Hindlimb muscle (tissue), 1 donor: ENCODE measurements at regions not wholly inside any gene's neighbourhood (a gene's known extent, or its start where the extent isn't known, plus 50 kb on each side); places are given as distances from the start of the nearest gene placed in this dataset.

Experiments
- DNase-seq: peaks from one replicate; pipeline ENCODE4 v3.0.0-alpha.2; 2013

DNA sequence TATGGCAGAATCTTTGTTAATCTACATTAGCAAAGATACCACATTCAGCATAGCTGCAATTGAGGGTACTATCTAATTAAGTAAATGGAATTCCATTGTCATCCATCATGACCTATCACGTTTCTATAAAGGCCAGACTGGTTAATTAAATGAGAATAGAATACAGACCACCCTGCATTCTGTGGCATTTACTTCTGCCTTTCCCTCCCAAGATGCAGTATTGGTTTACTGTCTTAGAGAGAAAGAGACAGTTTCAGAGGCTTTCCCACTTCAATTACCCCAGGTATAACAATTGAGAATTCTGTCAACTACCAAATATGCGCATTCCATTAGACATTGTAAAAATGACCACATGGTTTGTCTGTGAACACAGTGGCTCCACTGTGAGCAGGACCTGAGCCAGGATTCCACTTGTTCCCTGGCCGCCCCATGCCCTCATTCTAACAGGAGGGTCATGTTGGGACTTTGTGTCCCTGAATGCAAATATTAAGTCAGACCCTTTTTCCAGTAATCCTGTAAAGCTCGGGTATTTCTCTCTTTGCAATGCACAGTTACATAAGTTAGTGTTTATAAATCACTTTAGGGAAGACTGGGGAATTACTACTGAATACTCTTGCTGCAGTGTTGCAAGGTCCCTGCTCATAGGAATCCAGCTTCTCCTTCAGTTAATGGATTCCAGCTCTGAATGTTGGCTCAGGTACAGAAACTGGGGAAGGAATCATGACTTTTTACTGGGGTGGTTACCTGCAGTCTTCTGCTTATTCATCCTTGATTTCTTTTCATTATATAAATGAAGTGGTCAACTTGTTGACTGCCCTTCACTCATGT is 261.0 kb downstream of the PDGFC start:
- DNase-seq = no peak

- no peak for DNase-seq
Measured at GRCh38 chr4:156705311-156705710, 266.3 kb downstream of the PDGFC start.

- no peak for DNase-seq
Measured at GRCh38 chr4:156695163-156695562, 276.4 kb downstream of the PDGFC start.

DNA sequence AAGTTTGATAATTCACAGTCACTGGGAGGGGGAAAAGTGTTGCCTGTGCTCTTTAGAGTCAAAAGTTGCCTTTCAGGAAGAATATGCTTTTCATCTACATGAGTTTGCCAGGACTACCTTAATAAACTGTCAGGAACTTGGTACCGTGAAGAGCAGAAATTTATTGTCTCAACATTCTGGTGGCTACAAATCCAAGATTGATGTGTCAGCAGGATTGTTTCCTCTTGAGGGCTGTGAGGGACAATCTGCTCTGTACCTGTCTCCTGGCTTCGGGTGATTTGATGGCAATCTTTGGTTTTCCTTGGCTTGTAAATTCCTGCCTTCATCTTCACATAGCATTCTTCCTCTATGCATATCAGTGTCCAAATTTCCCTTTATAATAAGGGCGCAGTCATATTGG is 277.2 kb downstream of the PDGFC start:
- DNase-seq = no peak

DNA sequence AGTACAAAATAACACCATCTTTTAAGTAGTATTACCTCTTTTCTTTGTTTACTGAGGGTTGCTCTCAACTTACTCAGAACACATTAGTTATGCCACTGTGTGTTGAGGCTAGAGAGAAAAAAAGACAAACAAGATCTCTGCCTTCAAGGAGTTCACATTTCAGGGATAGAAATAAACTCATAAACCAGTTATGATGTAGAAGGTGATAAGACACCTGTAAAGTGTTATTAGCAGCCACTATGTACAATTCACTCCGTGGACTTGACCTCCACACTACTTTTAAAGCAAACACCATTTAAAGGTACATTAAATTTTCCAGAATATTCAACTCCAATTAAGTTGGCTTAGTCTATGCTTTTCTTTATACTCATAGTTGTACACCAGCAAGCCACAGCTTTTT is 278.0 kb downstream of the PDGFC start:
- no peak for DNase-seq

- DNase-seq = no peak
Measured at GRCh38 chr4:156692016-156692415, 279.6 kb downstream of the PDGFC start.

- no peak for DNase-seq
Measured at GRCh38 chr4:156690572-156690971, 281.0 kb downstream of the PDGFC start.

- DNase-seq = peak; percentile 60
Measured at GRCh38 chr4:156686120-156686519, 285.5 kb downstream of the PDGFC start.

DNA sequence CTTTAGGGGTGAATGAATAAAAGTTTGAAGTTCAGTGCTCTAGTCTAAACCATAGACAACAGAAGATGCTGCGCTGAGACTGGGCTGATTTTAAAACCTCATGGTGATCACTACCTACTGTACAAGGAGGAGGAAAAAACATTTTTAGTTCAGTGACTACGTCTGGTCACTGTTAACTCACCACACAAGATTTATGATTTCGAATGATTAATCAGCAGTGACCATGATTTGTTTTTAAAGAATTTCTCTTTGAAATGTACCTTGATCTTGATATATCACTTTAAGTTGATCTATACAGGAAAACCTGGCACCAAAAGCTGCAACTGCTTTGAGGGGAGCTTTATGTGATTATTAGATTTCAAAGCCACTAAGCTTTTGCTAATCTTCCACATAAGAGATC is 286.3 kb downstream of the PDGFC start:
- DNase-seq = no peak

DNA sequence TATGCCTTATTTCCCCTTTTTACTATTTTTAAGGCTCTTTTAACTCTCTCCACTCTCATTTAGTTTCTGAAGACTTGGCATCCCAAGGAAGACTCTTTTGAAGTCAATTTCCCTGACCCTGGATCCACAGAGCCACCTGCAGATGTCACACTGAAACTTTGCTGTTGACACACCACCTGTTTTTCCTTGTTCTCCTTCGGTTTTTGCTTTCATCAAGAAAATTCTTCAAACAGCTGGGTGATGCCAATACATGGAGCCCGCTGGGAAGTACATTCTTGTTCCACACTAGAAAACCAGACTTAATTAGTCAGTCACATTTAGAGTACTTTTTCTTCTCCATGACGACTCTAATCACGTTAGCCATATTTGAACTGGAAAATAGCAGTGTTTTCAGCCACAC is 293.9 kb downstream of the PDGFC start:
- no peak for DNase-seq

DNA sequence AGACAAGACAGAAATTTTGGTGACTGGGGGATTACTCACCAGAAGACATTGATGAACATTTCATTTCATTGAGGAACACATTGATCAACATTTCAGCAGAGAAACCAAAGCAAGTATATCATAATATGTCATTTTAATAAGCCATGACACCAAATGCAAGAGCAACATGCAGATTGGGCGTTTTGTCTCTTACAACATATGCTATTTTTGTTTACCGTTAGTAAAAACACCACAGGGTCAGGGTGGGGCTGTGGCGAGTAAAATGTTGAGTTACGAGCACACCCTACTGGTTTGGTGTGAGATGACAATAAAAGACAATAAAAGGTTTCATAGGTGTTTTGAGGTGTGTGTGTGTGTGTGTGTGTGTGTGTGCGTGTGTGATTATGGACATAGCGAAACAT is 294.5 kb downstream of the PDGFC start:
- no peak for DNase-seq

DNA sequence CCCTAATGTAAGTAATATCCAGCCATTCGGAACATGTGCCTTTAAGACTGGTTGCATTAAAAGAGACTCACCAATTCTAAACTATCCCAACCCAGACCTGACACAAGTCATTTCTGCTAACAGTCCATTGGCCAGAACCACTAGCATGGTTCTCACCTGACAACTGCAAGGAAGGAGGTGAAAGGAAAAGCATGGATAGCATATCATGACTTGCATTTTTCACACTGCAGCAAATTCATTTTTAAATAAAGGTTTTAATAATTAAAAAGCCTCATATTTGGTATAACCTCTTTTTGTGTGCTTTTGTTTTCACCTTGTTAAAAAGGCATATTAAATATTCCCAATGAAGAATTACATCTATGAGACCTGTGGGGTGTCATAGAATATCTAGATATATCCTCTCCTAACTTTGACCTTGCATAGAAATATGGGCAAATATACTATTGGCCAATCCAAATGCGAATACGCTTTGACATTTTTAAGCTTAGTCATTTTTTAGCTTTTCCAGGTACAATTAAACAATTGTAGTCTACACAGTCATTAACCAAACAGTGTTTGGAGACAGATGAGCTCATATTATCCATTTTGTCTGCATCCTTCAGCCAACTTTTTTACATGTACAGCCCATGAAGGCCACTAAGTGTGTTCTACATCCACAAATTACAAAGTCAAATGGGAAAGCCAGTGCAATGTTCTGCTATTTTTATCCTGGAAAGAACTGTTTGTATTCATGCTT is 295.3 kb downstream of the PDGFC start:
- no peak for DNase-seq

DNA sequence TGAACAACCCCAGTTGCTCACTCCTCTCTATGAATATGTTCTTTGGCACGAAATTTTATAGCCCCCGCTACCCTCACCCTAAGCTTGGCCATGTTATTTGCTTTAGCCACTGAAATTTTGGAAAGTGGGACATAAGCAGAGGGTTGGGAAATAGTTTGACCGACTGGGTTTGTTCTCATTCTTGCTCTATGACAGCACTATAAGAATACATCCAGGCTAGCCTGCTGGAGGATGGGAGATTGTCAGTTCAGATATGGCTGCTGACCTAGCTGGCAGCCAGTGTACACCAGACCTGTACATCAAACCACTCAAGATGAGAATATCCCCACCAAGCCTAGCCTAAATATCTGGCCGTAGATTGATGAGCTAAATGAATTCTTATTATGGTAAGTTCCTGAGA is 298.1 kb downstream of the PDGFC start:
- no peak for DNase-seq

GRCh38 chr4:156672492-156673305 is 298.9 kb downstream of the PDGFC start:
- DNase-seq = no peak

DNA sequence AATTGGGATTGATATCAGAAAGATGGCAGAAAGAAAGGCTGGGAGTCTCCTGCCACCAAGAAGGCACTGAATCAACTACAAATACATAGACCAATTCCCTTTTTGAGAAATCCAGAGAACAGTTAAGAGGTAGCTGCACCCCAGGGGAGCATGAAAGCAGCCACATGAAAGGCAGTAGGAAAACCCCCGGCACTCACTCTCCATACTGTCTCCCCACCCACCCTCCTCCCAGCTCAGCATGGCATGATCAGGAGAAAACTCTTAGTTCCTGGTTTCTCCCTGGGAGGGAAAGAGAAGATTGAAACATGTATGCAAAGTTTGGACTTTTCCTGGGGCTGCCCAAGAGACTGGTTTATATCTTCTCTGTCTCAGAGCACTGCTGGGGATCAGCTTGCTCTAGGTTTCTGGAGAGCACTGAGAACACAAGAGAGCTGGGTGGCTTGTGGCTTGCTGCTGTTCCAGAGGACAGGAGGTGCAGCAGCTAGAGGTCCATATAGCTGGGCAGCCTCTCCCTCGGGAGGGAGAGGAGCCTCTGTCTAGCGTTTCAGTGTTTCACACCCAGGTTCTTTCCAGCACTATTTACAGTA is 305.7 kb downstream of the PDGFC start:
- DNase-seq = no peak

- no peak for DNase-seq
Measured at GRCh38 chr4:156663663-156664062, 307.9 kb downstream of the PDGFC start.

GRCh38 chr4:156662921-156663320 is 308.7 kb downstream of the PDGFC start:
- no peak for DNase-seq

- DNase-seq = no peak
Measured at GRCh38 chr4:156661555-156661954, 310.0 kb downstream of the PDGFC start.

GRCh38 chr4:156660465-156660864 is 311.1 kb downstream of the PDGFC start:
- DNase-seq = peak; percentile 29

DNA sequence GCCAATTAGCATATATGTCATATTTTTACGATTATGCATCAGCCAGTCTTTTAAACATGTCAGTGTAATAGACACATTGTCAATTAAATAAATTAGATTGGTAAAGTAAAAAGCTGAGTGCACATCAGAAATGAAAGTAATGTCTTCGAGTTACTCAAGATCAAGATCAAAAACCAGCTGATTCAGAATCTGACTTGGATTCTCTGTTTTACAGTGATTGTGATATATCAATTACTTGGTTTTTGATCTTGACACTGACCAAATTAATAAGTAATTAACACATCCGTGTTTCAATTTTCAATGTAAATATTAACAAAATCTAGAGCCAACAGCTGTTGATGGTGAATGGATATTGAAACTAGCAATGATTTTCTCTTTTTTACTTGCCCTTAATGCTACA is 311.6 kb downstream of the PDGFC start:
- DNase-seq = no peak

DNA sequence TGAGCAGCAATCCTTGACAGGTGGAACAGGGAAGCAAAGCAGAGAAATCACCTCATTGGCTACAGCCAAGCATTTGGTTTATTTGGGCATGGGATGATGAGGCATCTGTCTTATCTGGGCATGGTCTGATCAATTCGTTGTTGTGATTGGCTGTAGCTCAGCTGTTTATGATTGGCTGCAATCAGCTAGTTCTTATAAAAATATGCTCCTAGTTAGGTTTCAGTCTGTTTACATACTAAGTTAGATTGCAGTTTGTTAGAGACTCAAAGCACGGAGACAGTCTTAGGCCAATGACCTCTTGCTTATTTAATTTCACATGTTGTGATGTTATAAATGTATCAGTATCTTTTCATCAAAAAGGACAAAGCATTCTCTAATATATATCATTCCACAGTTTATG is 312.0 kb downstream of the PDGFC start:
- DNase-seq = no peak

DNA sequence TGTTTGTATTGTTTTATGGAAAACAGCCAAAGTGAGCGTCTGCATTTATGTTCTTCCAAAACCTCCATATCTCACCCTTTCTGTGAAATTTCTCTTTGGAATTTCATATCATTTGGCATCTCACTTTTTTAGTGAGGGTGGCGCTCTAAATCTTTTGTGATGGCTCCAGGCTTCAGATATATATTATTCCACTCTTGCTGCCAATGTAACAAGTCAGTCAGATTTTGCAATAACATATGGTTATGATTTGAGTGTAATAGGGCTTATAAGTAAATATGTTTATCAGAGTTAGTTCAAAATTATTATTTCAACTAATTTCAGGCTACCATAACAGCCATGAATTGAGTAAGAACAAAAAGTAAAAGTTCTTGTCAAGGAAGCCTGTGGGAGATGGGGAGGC is 314.7 kb downstream of the PDGFC start:
- no peak for DNase-seq

DNA sequence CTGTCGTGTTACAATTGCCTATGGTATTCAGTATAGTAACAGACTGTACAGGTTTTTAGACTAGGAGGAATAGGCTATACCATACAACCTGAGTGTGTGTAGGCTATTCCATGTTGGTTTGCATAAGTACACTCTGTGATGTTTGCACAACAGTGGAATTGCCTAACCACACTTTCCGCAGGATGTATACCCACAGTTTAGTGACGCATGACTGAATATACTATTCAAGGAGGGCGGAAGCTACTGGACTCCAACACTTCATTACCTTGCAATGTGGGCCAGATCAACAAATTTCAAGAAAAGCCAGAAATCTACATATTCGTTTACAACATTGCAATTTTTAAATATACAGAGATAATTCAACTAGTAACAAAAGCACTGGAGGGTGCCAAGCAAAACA is 317.2 kb downstream of the PDGFC start:
- no peak for DNase-seq
